H9 (cell line): ENCODE measurements at regions not wholly inside any gene's neighbourhood (a gene's known extent, or its start where the extent isn't known, plus 50 kb on each side); places are given as distances from the start of the nearest gene placed in this dataset.

Experiments
- DNase-seq: peaks from one replicate; pipeline ENCODE4 v3.0.0-alpha.2; 2017
- H2AFZ ChIP-seq: one replicate; pipeline ENCODE4 v1.6.1; 2013; ENCODE audit warnings: mild to moderate bottlenecking, low read length, control low read depth, moderate library complexity
- H2AK5ac ChIP-seq: 2 replicates; pipeline ENCODE4 v1.6.1; 2013; ENCODE audit warnings: low read length, control low read depth, mixed read lengths; ENCODE audit not compliant: insufficient read length
- H2BK120ac ChIP-seq: one replicate; pipeline ENCODE4 v1.6.1; 2013; ENCODE audit warnings: low read depth, mild to moderate bottlenecking, low read length, control low read depth, inconsistent platforms; ENCODE audit not compliant: poor library complexity, severe bottlenecking
- H2BK12ac ChIP-seq: 2 replicates; pipeline ENCODE4 v1.6.1; 2013; ENCODE audit warnings: low read length, control low read depth, mixed read lengths, low read depth; ENCODE audit not compliant: insufficient read length
- H2BK15ac ChIP-seq: 2 replicates; pipeline ENCODE4 v1.6.1; 2013; ENCODE audit warnings: low read depth, low read length, control low read depth
- H2BK20ac ChIP-seq: one replicate; pipeline ENCODE4 v1.6.1; 2013; ENCODE audit warnings: low read depth, mild to moderate bottlenecking, low read length, control low read depth, inconsistent platforms; ENCODE audit not compliant: poor library complexity, severe bottlenecking
- H2BK5ac ChIP-seq: 2 replicates; pipeline ENCODE4 v1.6.1; 2013; ENCODE audit warnings: low read length, control low read depth, mixed read lengths; ENCODE audit not compliant: insufficient read length
- H3K14ac ChIP-seq: 2 replicates; pipeline ENCODE4 v1.6.1; 2013; ENCODE audit warnings: low read length, control low read depth; ENCODE audit not compliant: insufficient read depth
- H3K18ac ChIP-seq: 2 replicates; pipeline ENCODE4 v1.6.1; 2013; ENCODE audit warnings: low read depth, mild to moderate bottlenecking, mixed read lengths, low read length, control low read depth; ENCODE audit not compliant: insufficient read length
- H3K23ac ChIP-seq: 2 replicates; pipeline ENCODE4 v1.6.1; 2013; ENCODE audit warnings: low read length, control low read depth, mixed read lengths, low read depth; ENCODE audit not compliant: insufficient read length
- H3K23me2 ChIP-seq: 2 replicates; pipeline ENCODE4 v1.6.1; 2013; ENCODE audit warnings: low read depth, mild to moderate bottlenecking, mixed read lengths, low read length, control low read depth; ENCODE audit not compliant: insufficient read length, poor library complexity, severe bottlenecking
- H3K27ac ChIP-seq: 2 replicates; pipeline ENCODE4 v1.5.1; 2013; ENCODE audit warnings: low read length, control low read depth, mixed read lengths, low read depth; ENCODE audit not compliant: insufficient read length
- H3K27me3 ChIP-seq: 2 replicates; pipeline ENCODE4 v1.6.1; 2013; ENCODE audit warnings: low read length, control low read depth, inconsistent platforms; ENCODE audit not compliant: insufficient read depth
- H3K4ac ChIP-seq: 2 replicates; pipeline ENCODE4 v1.6.1; 2013; ENCODE audit warnings: low read depth, mild to moderate bottlenecking, control low read depth, inconsistent platforms, low read length, moderate library complexity
- H3K4me1 ChIP-seq: 2 replicates; pipeline ENCODE4 v1.6.1; 2013; ENCODE audit warnings: low read length, control low read depth, inconsistent platforms; ENCODE audit not compliant: insufficient read depth
- H3K4me2 ChIP-seq: 2 replicates; pipeline ENCODE4 v1.6.1; 2013; ENCODE audit warnings: low read length, control low read depth, mixed read lengths; ENCODE audit not compliant: insufficient read length, insufficient read depth
- H3K56ac ChIP-seq: 2 replicates; pipeline ENCODE4 v1.6.1; 2013; ENCODE audit warnings: low read depth, mild to moderate bottlenecking, mixed read lengths, low read length, control low read depth; ENCODE audit not compliant: insufficient read length
- H3K79me1 ChIP-seq: 2 replicates; pipeline ENCODE4 v1.6.1; 2013; ENCODE audit warnings: low read depth, mild to moderate bottlenecking, moderate library complexity, low read length, control low read depth, inconsistent platforms; ENCODE audit not compliant: insufficient read depth, poor library complexity, severe bottlenecking
- H3K79me2 ChIP-seq: 2 replicates; pipeline ENCODE4 v1.6.1; 2013; ENCODE audit warnings: low read length, control low read depth, inconsistent platforms; ENCODE audit not compliant: insufficient read depth
- H3K9ac ChIP-seq: 2 replicates; pipeline ENCODE4 v1.6.1; 2013; ENCODE audit warnings: low read length, control low read depth, mixed read lengths; ENCODE audit not compliant: insufficient read length; ENCODE audit errors: extremely low read depth
- H3K9me3 ChIP-seq: one replicate; pipeline ENCODE4 v1.6.1; 2013; ENCODE audit warnings: low read depth, low read length, inconsistent platforms; ENCODE audit not compliant: control insufficient read depth
- H3T11ph ChIP-seq: one replicate; pipeline ENCODE4 v1.6.1; 2013; ENCODE audit warnings: mild to moderate bottlenecking, low read length, control low read depth, inconsistent platforms
- H4K20me1 ChIP-seq: one replicate; pipeline ENCODE4 v1.6.1; 2013; ENCODE audit not compliant: control insufficient read depth, insufficient read length, insufficient read depth
- H4K5ac ChIP-seq: 2 replicates; pipeline ENCODE4 v1.6.1; 2013; ENCODE audit warnings: low read depth, mild to moderate bottlenecking, mixed read lengths, low read length, control low read depth; ENCODE audit not compliant: insufficient read length
- H4K8ac ChIP-seq: replicated peaks from 2 replicates; pipeline ENCODE4 v1.6.1; 2013; ENCODE audit warnings: low read length, control low read depth, mixed read lengths, low read depth; ENCODE audit not compliant: insufficient read length
- H4K91ac ChIP-seq: 2 replicates; pipeline ENCODE4 v1.6.1; 2013; ENCODE audit warnings: low read depth, mild to moderate bottlenecking, moderate library complexity, mixed read lengths, low read length, control low read depth; ENCODE audit not compliant: insufficient read length
- H3K27ac Mint-ChIP-seq, 3 experiments: 2 replicates in 2 of 3; 3 replicates in 1 of 3; pipeline ENCODE4 v1.8.0; 2020 to 2021; ENCODE audit warnings: mixed read lengths in 3 of 3, mild to moderate bottlenecking in 1 of 3, moderate library complexity in 1 of 3
- H3K27me3 Mint-ChIP-seq: 2 replicates; pipeline ENCODE4 v1.8.0; 2021; ENCODE audit warnings: low read depth, mild to moderate bottlenecking, moderate library complexity, mixed read lengths
- H3K36me3 Mint-ChIP-seq, 3 experiments: 2 replicates in 2 of 3; 3 replicates in 1 of 3; pipeline ENCODE4 v1.8.0; 2020 to 2021; ENCODE audit warnings: low read depth in 3 of 3, mixed read lengths in 3 of 3; ENCODE audit not compliant: insufficient read depth in 1 of 3
- H3K4me1 Mint-ChIP-seq, 2 experiments: 2 replicates each; pipeline ENCODE4 v1.8.0; 2020; ENCODE audit warnings: mixed read lengths in 2 of 2
- H3K4me3 Mint-ChIP-seq, 2 experiments: 2 replicates in 1 of 2; 3 replicates in 1 of 2; pipeline ENCODE4 v1.8.0; 2020 to 2021; ENCODE audit warnings: mild to moderate bottlenecking in 2 of 2, mixed read lengths in 2 of 2, moderate library complexity in 1 of 2
- H3K9me3 Mint-ChIP-seq, 2 experiments: 2 replicates in 1 of 2; 3 replicates in 1 of 2; pipeline ENCODE4 v1.8.0; 2020; ENCODE audit warnings: mild to moderate bottlenecking in 2 of 2, mixed read lengths in 2 of 2, moderate library complexity in 1 of 2
- CTCF ChIP-seq: fragments of 200-600 bp; sonication (generic); conservative IDR thresholded peaks from 3 replicates; pipeline ENCODE4 v1.8.0; 2021; ENCODE audit warnings: antibody characterized with exemption, mild to moderate bottlenecking
- WGBS: extraction: QIAGEN DNeasy Blood & Tissue Kit; methylation state at CpG from one replicate; pipeline ENCODE4 v1.1.7; 2013; ENCODE audit warnings: missing lambda C conversion rate, low lambda C conversion rate, mixed read lengths; ENCODE audit not compliant: insufficient read length; ENCODE audit errors: extremely low coverage; 5-methylcytosine and 5-hydroxymethylcytosine counted together

GRCh38 chr12:92331383-92331782 lies 185.7 kb upstream of the BTG1 start:
- Histone ChIP-seq H3K23me2 (no peaks in the 10 kb centered on the region), H3K23ac (no peak overlapping the region), H4K91ac (no peak overlapping the region), H2AFZ (no peak overlapping the region), H2BK5ac (no peak overlapping the region), H4K8ac (no peak overlapping the region), H3K79me2 (no peaks in the 10 kb centered on the region), H3K18ac (no peak overlapping the region), H3K4ac (no peak overlapping the region), H3K79me1 (no peaks in the 10 kb centered on the region), H4K5ac (no peak overlapping the region), H3K9ac (no peak overlapping the region), H3K14ac (no peak overlapping the region), H3K9me3 (no peaks in the 10 kb centered on the region), H3K27me3 (no peaks in the 10 kb centered on the region), H2BK20ac (no peak overlapping the region), H2AK5ac (no peak overlapping the region), H2BK15ac (no peak overlapping the region), H3K4me1 (no peaks in the 10 kb centered on the region), H3K56ac (no peak overlapping the region), H3K4me2 (no peak overlapping the region), H3T11ph (no peak overlapping the region), H2BK12ac (no peak overlapping the region), H3K27ac (no peak overlapping the region), H4K20me1 (no peaks in the 10 kb centered on the region), H2BK120ac (no peak overlapping the region)
- Mint-ChIP-seq H3K4me1 (peaks cover 7 to 12% of the 10 kb centered on the region in 2 experiments), H3K27me3 (no peaks in the 10 kb centered on the region), H3K4me3 (no peak overlapping the region), H3K9me3 (no peaks in the 10 kb centered on the region; a peak in 1 of 5 replicates), H3K36me3 (no peaks in the 10 kb centered on the region), H3K27ac (no peak overlapping the region)
- no CpG with 5 or more reads among the region's 3 CpGs for WGBS
- no peak for DNase-seq
- TF ChIP-seq CTCF = no peak
